ENCODE measurements at regions not wholly inside any gene's neighbourhood (a gene's known extent, or its start where the extent isn't known, plus 50 kb on each side); places are given as distances from the start of the nearest gene placed in this dataset.

- no peaks in the 10 kb centered on the region for H3K36me3 Mint-ChIP-seq (ENCODE audit: low read depth)
- peaks cover 18% of the 10 kb centered on the region for H3K9me3 Mint-ChIP-seq
- Histone ChIP-seq H3K4me3 (ENCODE audit: low read length) (no peak overlapping the region), H3K4me1 (ENCODE audit: insufficient read depth, low read length) (no peaks in the 10 kb centered on the region), H3K27ac (ENCODE audit: low read depth in 1 of 2, low read length in 2 of 2) (no peak overlapping the region), H3K9me3 (ENCODE audit: control insufficient read depth in 1 of 2, insufficient read depth in 1 of 2, low read length in 2 of 2) (no peaks in the 10 kb centered on the region), H3K36me3 (ENCODE audit: insufficient read depth, low read length) (no peaks in the 10 kb centered on the region), H3K27me3 (ENCODE audit: control insufficient read depth in 1 of 2, insufficient read depth in 2 of 2, low read length in 2 of 2) (no peaks in the 10 kb centered on the region)
- no peaks in the 10 kb centered on the region for H3K27me3 Mint-ChIP-seq
- no peaks in the 10 kb centered on the region for H3K4me1 Mint-ChIP-seq (ENCODE audit: low read depth)
- intact Hi-C loops (cut with DNase I, micrococcal nuclease) = no loop called here
- no peak overlapping the region for H3K4me3 Mint-ChIP-seq
- no peak for DNase-seq
- TF ChIP-seq CTCF (IDR thresholded peaks at IDR 0.05) = no peak
- ChIA-PET CTCF (no interaction called here), POLR2A (no interaction called here)
- H3K27ac Mint-ChIP-seq = no peak overlapping the region
- no peak for ATAC-seq (ENCODE audit: poor library complexity)
Measured at GRCh38 chr14:29078810-29079522, 312.4 kb downstream of the FOXG1 start.

- intact Hi-C loops (cut with DNase I, micrococcal nuclease) = no loop called here
- POLR2A ChIA-PET = no interaction called here
- DNase-seq = no peak
- CTCF ChIA-PET = no interaction called here
- no peak for ATAC-seq (ENCODE audit: poor library complexity)
- no peak overlapping the region for H3K4me3 Mint-ChIP-seq
- peaks cover 11% of the 10 kb centered on the region for H3K9me3 Mint-ChIP-seq
- TF ChIP-seq CTCF (IDR thresholded peaks at IDR 0.05) = no peak
- Histone ChIP-seq H3K36me3 (ENCODE audit: insufficient read depth, low read length) (no peaks in the 10 kb centered on the region), H3K27me3 (ENCODE audit: control insufficient read depth in 1 of 2, insufficient read depth in 2 of 2, low read length in 2 of 2) (no peaks in the 10 kb centered on the region), H3K4me1 (ENCODE audit: insufficient read depth, low read length) (no peaks in the 10 kb centered on the region), H3K9me3 (ENCODE audit: control insufficient read depth in 1 of 2, insufficient read depth in 1 of 2, low read length in 2 of 2) (no peaks in the 10 kb centered on the region), H3K4me3 (ENCODE audit: low read length) (no peak overlapping the region), H3K27ac (ENCODE audit: low read depth in 1 of 2, low read length in 2 of 2) (no peak overlapping the region)
- no peaks in the 10 kb centered on the region for H3K36me3 Mint-ChIP-seq (ENCODE audit: low read depth)
- no peak overlapping the region for H3K27ac Mint-ChIP-seq
- H3K27me3 Mint-ChIP-seq = no peaks in the 10 kb centered on the region
- no peaks in the 10 kb centered on the region for H3K4me1 Mint-ChIP-seq (ENCODE audit: low read depth)
Measured at GRCh38 chr14:29085546-29085945, 319.0 kb downstream of the FOXG1 start.

- H3K27ac ChIP-seq (ENCODE audit: low read depth in 1 of 2, low read length in 2 of 2) = no peak overlapping the region
- H3K27me3 ChIP-seq (ENCODE audit: control insufficient read depth in 1 of 2, insufficient read depth in 2 of 2, low read length in 2 of 2) = no peaks in the 10 kb centered on the region
- ChIA-PET CTCF (no interaction called here), POLR2A (no interaction called here)
- no peak overlapping the region for H3K4me3 Mint-ChIP-seq
- no peak overlapping the region for H3K27ac Mint-ChIP-seq
- no peaks in the 10 kb centered on the region for H3K4me1 Mint-ChIP-seq (ENCODE audit: low read depth)
- intact Hi-C loops (cut with DNase I, micrococcal nuclease) = no loop called here
- H3K9me3 Mint-ChIP-seq = peaks cover 16% of the 10 kb centered on the region
- DNase-seq (no peak), ATAC-seq (ENCODE audit: poor library complexity) (no peak)
- H3K4me3 ChIP-seq (ENCODE audit: low read length) = no peak overlapping the region
- H3K27me3 Mint-ChIP-seq = no peaks in the 10 kb centered on the region
- H3K4me1 ChIP-seq (ENCODE audit: insufficient read depth, low read length) = no peaks in the 10 kb centered on the region
- peaks cover 0 to 6% of the 10 kb centered on the region in 2 experiments for H3K9me3 ChIP-seq (ENCODE audit: control insufficient read depth in 1 of 2, insufficient read depth in 1 of 2, low read length in 2 of 2)
- TF ChIP-seq CTCF (IDR thresholded peaks at IDR 0.05) = no peak
- no peaks in the 10 kb centered on the region for H3K36me3 ChIP-seq (ENCODE audit: insufficient read depth, low read length)
- no peaks in the 10 kb centered on the region for H3K36me3 Mint-ChIP-seq (ENCODE audit: low read depth)
Measured at GRCh38 chr14:29089849-29090248, 323.3 kb downstream of the FOXG1 start.
